HCT116 (cell line): ENCODE measurements at regions not wholly inside any gene's neighbourhood (a gene's known extent, or its start where the extent isn't known, plus 50 kb on each side); places are given as distances from the start of the nearest gene placed in this dataset.

Experiments
- ATAC-seq: fragments of 200-7000 bp; cut with Tn5 transposase; 2 replicates; pipeline ENCODE4 v1.9.1; 2020; ENCODE audit warnings: mild to moderate bottlenecking, moderate library complexity
- BruUV-seq: library from RNA; stranded (reverse); fragments of 400-500 nt; replicated peaks from 2 replicates; lab custom pipeline; 2021; lab: Mats Ljungman, UMichigan
- CTCF ChIA-PET: fragments of 300-600 bp; sonication (Branson Sonifier 250); formaldehyde crosslinking; loops from one replicate; lab custom pipeline; 2021; ENCODE audit warnings: antibody characterized with exemption; lab: Charles Lee
- POLR2A ChIA-PET: fragments of 300-600, 350-600 bp; sonication (Branson Sonifier 250); formaldehyde crosslinking; loops from one replicate; lab custom pipeline; 2021; ENCODE audit warnings: antibody characterized with exemption; lab: Charles Lee
- RAD21 ChIA-PET, 2 experiments: fragments of 300-600 bp; sonication (Branson Sonifier 250); formaldehyde crosslinking; loops; one replicate each; lab custom pipeline; 2023; ENCODE audit warnings: low total read pairs in 2 of 2; ENCODE audit not compliant: uncharacterized antibody in 2 of 2, unreplicated experiment in 2 of 2, low non-redundant PET in 1 of 2; lab: Charles Lee
- DNase-seq: peaks from one replicate; pipeline ENCODE4 v3.0.0-alpha.2; 2010; ENCODE audit warnings: low read depth, low spot score
- H2AFZ ChIP-seq: fragments of 200-600 bp; shearing (Covaris generic), sonication (generic); 2 replicates; pipeline ENCODE4 v1.6.1; 2017; ENCODE audit warnings: low read depth, mixed run types, mixed read lengths, antibody characterized with exemption, low read length; ENCODE audit not compliant: poor library complexity, severe bottlenecking
- H3K27ac ChIP-seq: 2 replicates; pipeline ENCODE4 v1.5.1; 2012; ENCODE audit warnings: low read depth, low read length
- H3K27me3 ChIP-seq: fragments of 200-600 bp; sonication (generic); 2 replicates; pipeline ENCODE4 v1.6.1; 2016; ENCODE audit warnings: mixed run types, low read length, mixed read lengths; ENCODE audit not compliant: insufficient read depth
- H3K36me3 ChIP-seq, 2 experiments: fragments of 200-500 bp in 1 of 2; fragments of 200-600 bp in 1 of 2; sonication (Bioruptor generic) in 1 of 2; sonication (generic) in 1 of 2; 2 replicates each; pipeline versions ENCODE4 v1.5.1 to v1.6.1; 2014 to 2016; ENCODE audit warnings: low read length in 2 of 2, inconsistent platforms in 1 of 2, mixed read lengths in 1 of 2, mixed run types in 1 of 2; ENCODE audit not compliant: insufficient read depth in 2 of 2, control insufficient read depth in 1 of 2
- H3K4me1 ChIP-seq, 2 experiments: fragments of 200-600 bp in 1 of 2; sonication (generic) in 1 of 2; 2 replicates each; pipeline versions ENCODE4 v1.5.1 to v1.6.1; 2012 to 2017; ENCODE audit warnings: low read length in 2 of 2, inconsistent platforms in 1 of 2, mild to moderate bottlenecking in 1 of 2, mixed read lengths in 1 of 2, mixed run types in 1 of 2, moderate library complexity in 1 of 2; ENCODE audit not compliant: insufficient read depth in 2 of 2, control insufficient read depth in 1 of 2
- H3K4me2 ChIP-seq: fragments of 200-600 bp; sonication (generic); 2 replicates; pipeline ENCODE4 v1.6.1; 2017; ENCODE audit warnings: mixed run types, low read length, mixed read lengths
- H3K4me3 ChIP-seq, 2 experiments: fragments of 200-600 bp in 1 of 2; sonication (generic) in 1 of 2; replicated peaks in 1 of 2; 2 replicates each; pipeline ENCODE4 v1.5.1; 2011 to 2016; ENCODE audit warnings: low read length in 2 of 2, control low read depth in 1 of 2, low read depth in 1 of 2, mild to moderate bottlenecking in 1 of 2, mixed read lengths in 1 of 2, mixed run types in 1 of 2
- H3K79me2 ChIP-seq: fragments of 200-600 bp; sonication (generic); 2 replicates; pipeline ENCODE4 v1.6.1; 2017; ENCODE audit warnings: mild to moderate bottlenecking, mixed run types, low read length, moderate library complexity, mixed read lengths; ENCODE audit not compliant: insufficient read depth
- H3K9ac ChIP-seq: fragments of 200-600 bp; sonication (generic); 2 replicates; pipeline ENCODE4 v1.6.1; 2016; ENCODE audit warnings: low read length, mixed read lengths
- H3K9me2 ChIP-seq: fragments of 200-600 bp; sonication (generic), shearing (Covaris generic); 2 replicates; pipeline ENCODE4 v1.6.1; 2017; ENCODE audit warnings: mixed run types, mild to moderate bottlenecking, moderate library complexity; ENCODE audit not compliant: insufficient read depth
- H3K9me3 ChIP-seq, 2 experiments: fragments of 200-500 bp in 1 of 2; fragments of 200-600 bp in 1 of 2; sonication (Bioruptor generic) in 1 of 2; sonication (generic) in 1 of 2; 2 replicates each; pipeline ENCODE4 v1.6.1; 2014 to 2017; ENCODE audit warnings: low read length in 2 of 2, mixed read lengths in 2 of 2, inconsistent platforms in 1 of 2, low read depth in 1 of 2, mild to moderate bottlenecking in 1 of 2, mixed run types in 1 of 2, moderate library complexity in 1 of 2; ENCODE audit not compliant: control insufficient read depth in 1 of 2, insufficient read depth in 1 of 2
- H4K20me1 ChIP-seq: fragments of 200-600 bp; sonication (generic), shearing (Covaris generic); 2 replicates; pipeline ENCODE4 v1.6.1; 2017; ENCODE audit warnings: mixed run types, mild to moderate bottlenecking, moderate library complexity; ENCODE audit not compliant: insufficient read depth
- CEBPB ChIP-seq: IDR thresholded peaks from 2 replicates; pipeline ENCODE4 v1.6.1; 2012; ENCODE audit warnings: low read depth
- FOSL1 ChIP-seq: IDR thresholded peaks from 2 replicates; pipeline ENCODE4 v1.6.1; 2012; ENCODE audit warnings: low read depth
- SIN3A ChIP-seq: IDR thresholded peaks from 2 replicates; pipeline ENCODE4 v1.6.1; 2012; ENCODE audit warnings: low read depth
- ZFX ChIP-seq: fragments of 450-650 bp; IDR thresholded peaks from 2 replicates; pipeline ENCODE4 v1.6.1; 2017
- ZNF274 ChIP-seq: fragments of 200-500 bp; sonication (Bioruptor generic); IDR thresholded peaks from 2 replicates; pipeline ENCODE4 v1.6.1; 2014; ENCODE audit warnings: mild to moderate bottlenecking, low read depth, low read length, inconsistent platforms
- intact Hi-C: fragments of 100-400 bp; cut with micrococcal nuclease; formaldehyde crosslinking; loops from 2 replicates; pipeline ENCODE4 v1.10.0; 2022

- TF ChIP-seq CEBPB, result no peak
Observed at GRCh38 chrX:13893826-13894225, 76.9 kb upstream of the GPM6B start (continued).

- no peaks in the 10 kb centered on the region for H3K9me3 ChIP-seq
- no peak overlapping the region for H2AFZ ChIP-seq
- no peaks in the 10 kb centered on the region for H3K9me2 ChIP-seq
- no peaks in the 10 kb centered on the region for H3K27me3 ChIP-seq
- BruUV-seq, result no TSS peak
- CTCF ChIA-PET, result no interaction called here
- no peak overlapping the region for H3K4me2 ChIP-seq
- no peak for TF ChIP-seq ZFX
- H3K79me2 ChIP-seq, result no peaks in the 10 kb centered on the region
- RAD21 ChIA-PET, result no interaction called here
- ATAC-seq (no peak), DNase-seq (no peak)
- intact Hi-C loops, result no loop called here
- POLR2A ChIA-PET, result no interaction called here
- H4K20me1 ChIP-seq, result no peaks in the 10 kb centered on the region
- no peak overlapping the region for H3K4me3 ChIP-seq
- no peak overlapping the region for H3K9ac ChIP-seq
- no peaks in the 10 kb centered on the region for H3K4me1 ChIP-seq
- H3K36me3 ChIP-seq, result no peaks in the 10 kb centered on the region
- H3K27ac ChIP-seq, result no peak overlapping the region
Observed at GRCh38 chrX:13892856-13893255, 76.0 kb upstream of the GPM6B start.

DNA sequence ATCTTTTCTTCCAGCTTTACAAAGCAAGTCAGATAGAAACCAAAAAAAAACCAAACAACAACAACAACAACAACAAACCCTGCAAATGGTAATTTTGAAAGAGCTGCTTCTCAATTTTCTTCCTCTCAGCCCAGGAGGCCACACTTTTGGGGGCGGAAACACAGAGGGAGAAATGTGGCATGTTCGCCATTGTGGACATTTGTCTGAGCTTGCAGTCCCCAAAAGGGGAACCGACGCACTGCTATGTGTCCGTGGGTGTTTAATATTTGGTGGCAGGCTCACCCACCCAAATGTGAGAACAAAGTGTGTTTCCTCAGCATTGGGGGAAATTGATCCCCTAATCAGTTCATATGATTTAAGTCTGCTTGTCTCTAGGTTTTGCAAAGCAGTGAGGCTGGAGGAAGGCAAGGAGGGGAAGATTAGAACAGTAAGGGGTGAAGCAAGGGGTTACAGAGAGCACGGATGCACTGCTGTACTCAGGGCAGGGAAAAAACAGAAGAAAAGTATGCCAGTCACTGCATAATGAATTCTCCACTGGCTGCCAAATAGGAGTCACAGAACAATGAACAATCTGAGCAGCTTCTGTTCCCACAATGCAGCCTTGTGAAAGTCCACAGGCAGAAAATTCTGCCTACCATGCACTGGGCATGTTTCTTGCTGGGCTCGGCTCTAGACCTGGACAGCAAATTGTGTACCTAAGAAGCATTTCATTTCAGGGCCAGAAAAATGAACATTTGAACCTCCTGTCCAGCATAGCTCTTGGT, 74.7 kb upstream of the GPM6B start:
- no TSS peak for BruUV-seq
- no peak overlapping the region for H3K9ac ChIP-seq
- no peak for ATAC-seq
- no peaks in the 10 kb centered on the region for H3K9me2 ChIP-seq
- ChIA-PET CTCF (no interaction called here), RAD21 (no interaction called here)
- no peak overlapping the region for H2AFZ ChIP-seq
- no peak for DNase-seq
- H3K4me1 ChIP-seq, result no peaks in the 10 kb centered on the region
- no peak overlapping the region for H3K4me2 ChIP-seq
- no peaks in the 10 kb centered on the region for H4K20me1 ChIP-seq
- H3K4me3 ChIP-seq, result no peak overlapping the region
- no peaks in the 10 kb centered on the region for H3K36me3 ChIP-seq
- intact Hi-C loops, result no loop called here
- H3K9me3 ChIP-seq, result no peaks in the 10 kb centered on the region
- H3K27ac ChIP-seq, result no peak overlapping the region
- TF ChIP-seq ZNF274, result no peak
- no peak for TF ChIP-seq SIN3A
- no peak for TF ChIP-seq FOSL1
- TF ChIP-seq, all 23 proteins: peak for 0
- POLR2A ChIA-PET, result no interaction called here
- no peaks in the 10 kb centered on the region for H3K27me3 ChIP-seq
- no peaks in the 10 kb centered on the region for H3K79me2 ChIP-seq
